SU-DHL-6 (cell line): ENCODE measurements at regions not wholly inside any gene's neighbourhood (a gene's known extent, or its start where the extent isn't known, plus 50 kb on each side); places are given as distances from the start of the nearest gene placed in this dataset.

Source experiments
- EZH2phosphoT487 ChIP-seq: fragments of 200-600 bp; sonication (generic), shearing (Covaris generic); conservative IDR thresholded peaks from 2 replicates; pipeline ENCODE4 v1.6.1; 2018; ENCODE audit warnings: mild to moderate bottlenecking, antibody characterized with exemption, low read length, moderate library complexity, mixed read lengths
- TF ChIP-seq, protein P1 (sequence below): fragments of 200-600 bp; sonication (generic); IDR thresholded peaks from one replicate; pipeline ENCODE4 v1.5.1; 2017; ENCODE audit warnings: antibody characterized with exemption, mild to moderate bottlenecking, low read length, moderate library complexity; ENCODE audit not compliant: insufficient read depth, poor library complexity, severe bottlenecking

DNA sequence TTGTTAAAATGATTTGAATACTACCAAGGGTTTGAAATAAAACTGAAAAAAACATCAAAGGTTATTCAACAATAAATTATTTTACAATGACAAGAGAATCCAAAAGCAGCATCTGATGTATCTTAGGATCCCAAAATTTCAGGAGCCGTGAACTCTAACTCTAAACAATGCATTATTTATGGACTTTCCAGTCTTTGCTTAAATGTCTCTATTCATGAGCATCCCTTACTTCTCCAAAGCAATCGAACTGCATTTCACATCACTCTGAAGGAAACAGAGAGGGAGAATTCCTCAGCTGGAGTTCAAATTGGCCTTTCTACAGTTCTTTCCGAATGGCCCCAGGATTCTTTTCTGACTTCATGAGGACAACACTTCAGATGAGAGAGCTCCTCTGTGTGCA lies 229.1 kb downstream of the CBLN4 start:
- TF ChIP-seq, protein P1, sequence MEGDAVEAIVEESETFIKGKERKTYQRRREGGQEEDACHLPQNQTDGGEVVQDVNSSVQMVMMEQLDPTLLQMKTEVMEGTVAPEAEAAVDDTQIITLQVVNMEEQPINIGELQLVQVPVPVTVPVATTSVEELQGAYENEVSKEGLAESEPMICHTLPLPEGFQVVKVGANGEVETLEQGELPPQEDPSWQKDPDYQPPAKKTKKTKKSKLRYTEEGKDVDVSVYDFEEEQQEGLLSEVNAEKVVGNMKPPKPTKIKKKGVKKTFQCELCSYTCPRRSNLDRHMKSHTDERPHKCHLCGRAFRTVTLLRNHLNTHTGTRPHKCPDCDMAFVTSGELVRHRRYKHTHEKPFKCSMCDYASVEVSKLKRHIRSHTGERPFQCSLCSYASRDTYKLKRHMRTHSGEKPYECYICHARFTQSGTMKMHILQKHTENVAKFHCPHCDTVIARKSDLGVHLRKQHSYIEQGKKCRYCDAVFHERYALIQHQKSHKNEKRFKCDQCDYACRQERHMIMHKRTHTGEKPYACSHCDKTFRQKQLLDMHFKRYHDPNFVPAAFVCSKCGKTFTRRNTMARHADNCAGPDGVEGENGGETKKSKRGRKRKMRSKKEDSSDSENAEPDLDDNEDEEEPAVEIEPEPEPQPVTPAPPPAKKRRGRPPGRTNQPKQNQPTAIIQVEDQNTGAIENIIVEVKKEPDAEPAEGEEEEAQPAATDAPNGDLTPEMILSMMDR, result no peak
- TF ChIP-seq EZH2phosphoT487, result no peak
